H1 (cell line): ENCODE measurements at regions not wholly inside any gene's neighbourhood (a gene's known extent, or its start where the extent isn't known, plus 50 kb on each side); places are given as distances from the start of the nearest gene placed in this dataset.

ENCODE experiments used
- HDAC6 ChIP-seq: IDR thresholded peaks from one replicate; pipeline ENCODE4 v1.7.1; 2012; ENCODE audit warnings: low read depth, mild to moderate bottlenecking, inconsistent platforms, low read length, moderate library complexity

- TF ChIP-seq HDAC6 = no peak
Observed at GRCh38 chr11:20226933-20227332, 66.7 kb upstream of the DBX1 start (continued).
